HEK293 (cell line): ENCODE measurements at regions not wholly inside any gene's neighbourhood (a gene's known extent, or its start where the extent isn't known, plus 50 kb on each side); places are given as distances from the start of the nearest gene placed in this dataset.

Experiments used
- CTCF ChIA-PET: fragments of 350-600 bp; formaldehyde crosslinking; extraction: SDS; loops from one replicate; lab custom pipeline; 2021; ENCODE audit warnings: antibody characterized with exemption; lab: Yijun Ruan, JAX
- POLR2A ChIA-PET: fragments of 300-600 bp; formaldehyde crosslinking; extraction: SDS; loops from one replicate; lab custom pipeline; 2020; ENCODE audit warnings: antibody characterized with exemption, inconsistent platforms; lab: Yijun Ruan, JAX
- H3K27ac ChIP-seq: fragments of 200-500 bp; sonication (Bioruptor generic); 2 replicates; pipeline ENCODE4 v1.5.1; 2014; ENCODE audit warnings: low read depth, low read length, control low read depth, inconsistent platforms; ENCODE audit errors: extremely low read depth
- H3K36me3 ChIP-seq, 2 experiments: fragments of 200-500 bp in 1 of 2; sonication (Bioruptor generic) in 1 of 2; 1 replicate in 1 of 2; 2 replicates in 1 of 2; pipeline ENCODE4 v1.5.1; 2014 to 2017; ENCODE audit warnings: inconsistent platforms in 2 of 2, low read length in 2 of 2; ENCODE audit not compliant: control insufficient read depth in 2 of 2, insufficient read depth in 1 of 2
- H3K4me1 ChIP-seq: fragments of 200-500 bp; sonication (Bioruptor generic); 2 replicates; pipeline ENCODE4 v1.5.1; 2014; ENCODE audit warnings: mild to moderate bottlenecking, low read length, inconsistent platforms; ENCODE audit not compliant: control insufficient read depth, insufficient read depth
- H3K4me3 ChIP-seq: 2 replicates; pipeline ENCODE4 v1.5.1; 2011; ENCODE audit warnings: low read depth, mild to moderate bottlenecking, control low read depth, low read length, moderate library complexity
- H3K9me3 ChIP-seq: fragments of 200-500 bp; sonication (Bioruptor generic); 2 replicates; pipeline ENCODE4 v1.5.1; 2014; ENCODE audit warnings: low read depth, low read length, inconsistent platforms; ENCODE audit not compliant: control insufficient read depth, insufficient read depth
- INSM2 ChIP-seq: fragments of 450-650 bp; formaldehyde crosslinking; IDR thresholded peaks from 2 replicates; pipeline ENCODE4 v1.5.1; 2016; ENCODE audit warnings: missing biosample characterization, missing genetic modification characterization
- KLF8 ChIP-seq: fragments of 450-650 bp; formaldehyde crosslinking; IDR thresholded peaks from 2 replicates; pipeline ENCODE4 v1.5.1; 2016; ENCODE audit warnings: missing biosample characterization, missing genetic modification characterization
- OVOL3 ChIP-seq: fragments of 450-650 bp; formaldehyde crosslinking; IDR thresholded peaks from 2 replicates; pipeline ENCODE4 v1.5.1; 2016; ENCODE audit warnings: missing biosample characterization, missing genetic modification characterization
- SP7 ChIP-seq: fragments of 450-650 bp; formaldehyde crosslinking; IDR thresholded peaks from 2 replicates; pipeline ENCODE4 v1.5.1; 2016; ENCODE audit warnings: missing biosample characterization, missing genetic modification characterization
- TCF7L2 ChIP-seq: IDR thresholded peaks from 2 replicates; pipeline ENCODE4 v1.6.1; 2011; ENCODE audit warnings: low read depth, mild to moderate bottlenecking, inconsistent platforms, low read length, moderate library complexity, borderline replicate concordance
- ZBTB1 ChIP-seq: fragments of 450-650 bp; formaldehyde crosslinking; IDR thresholded peaks from 2 replicates; pipeline ENCODE4 v1.5.1; 2016; ENCODE audit warnings: missing biosample characterization, missing genetic modification characterization
- ZBTB21 ChIP-seq: fragments of 450-650 bp; formaldehyde crosslinking; IDR thresholded peaks from 2 replicates; pipeline ENCODE4 v1.5.1; 2017; ENCODE audit warnings: missing biosample characterization, missing genetic modification characterization
- ZNF169 ChIP-seq: fragments of 450-650 bp; formaldehyde crosslinking; IDR thresholded peaks from 2 replicates; pipeline ENCODE4 v1.5.1; 2016; ENCODE audit warnings: missing biosample characterization, missing genetic modification characterization
- ZNF311 ChIP-seq: fragments of 450-650 bp; formaldehyde crosslinking; IDR thresholded peaks from 2 replicates; pipeline ENCODE4 v1.5.1; 2017; ENCODE audit warnings: missing biosample characterization, missing genetic modification characterization, borderline replicate concordance
- ZNF341 ChIP-seq: fragments of 450-650 bp; formaldehyde crosslinking; IDR thresholded peaks from 2 replicates; pipeline ENCODE4; 2016; ENCODE audit warnings: low read depth, missing biosample characterization, missing genetic modification characterization
- ZNF398 ChIP-seq: fragments of 450-650 bp; formaldehyde crosslinking; IDR thresholded peaks from 2 replicates; pipeline ENCODE4 v1.5.1; 2017; ENCODE audit warnings: missing biosample characterization, missing genetic modification characterization
- ZNF416 ChIP-seq: fragments of 450-650 bp; formaldehyde crosslinking; IDR thresholded peaks from 2 replicates; pipeline ENCODE4 v1.5.1; 2016; ENCODE audit warnings: missing biosample characterization, missing genetic modification characterization
- ZNF501 ChIP-seq: fragments of 450-650 bp; formaldehyde crosslinking; IDR thresholded peaks from 2 replicates; pipeline ENCODE4 v1.5.1; 2016; ENCODE audit warnings: missing biosample characterization, missing genetic modification characterization
- ZNF843 ChIP-seq: fragments of 450-650 bp; formaldehyde crosslinking; IDR thresholded peaks from 2 replicates; pipeline ENCODE4 v1.5.1; 2016; ENCODE audit warnings: missing biosample characterization, missing genetic modification characterization
- ZSCAN5A ChIP-seq: fragments of 450-650 bp; formaldehyde crosslinking; IDR thresholded peaks from 2 replicates; pipeline ENCODE4 v1.5.1; 2016; ENCODE audit warnings: missing biosample characterization, missing genetic modification characterization
- TF ChIP-seq, protein P1 (sequence below): fragments of 450-650 bp; formaldehyde crosslinking; IDR thresholded peaks from 2 replicates; pipeline ENCODE4; 2016; ENCODE audit warnings: missing biosample characterization, missing genetic modification characterization

- no peak for TF ChIP-seq OVOL3
- TF ChIP-seq ZNF501: no peak
- no peak for TF ChIP-seq ZNF311 (tag by site-specific recombination)
- TF ChIP-seq KLF8 (tag by site-specific recombination): no peak
- TF ChIP-seq ZNF341: no peak
Observed at GRCh38 chr20:59095140-59095539, 52.6 kb upstream of the PRELID3B start (continued).

- H3K27ac ChIP-seq: no peak overlapping the region
- no peaks in the 10 kb centered on the region for H3K9me3 ChIP-seq
- CTCF ChIA-PET: interaction anchor here (1.2 kb wide), 1 partner anchor 401 kb away, joined by 3 read pairs; no protein-coding TSS in a partner anchor
- no peaks in the 10 kb centered on the region for H3K4me1 ChIP-seq
- H3K4me3 ChIP-seq: no peak overlapping the region
- no peaks in the 10 kb centered on the region for H3K36me3 ChIP-seq
- POLR2A ChIA-PET: no interaction called here
- TF ChIP-seq SP7 (no peak), ZNF398 (no peak), ZBTB21 (no peak), ZNF169 (tag by site-specific recombination) (no peak), ZNF843 (tag by site-specific recombination) (no peak), ZBTB1 (tag by site-specific recombination) (no peak), ZNF416 (tag by site-specific recombination) (no peak), TCF7L2 (no peak), INSM2 (tag by site-specific recombination) (no peak), ZSCAN5A (no peak)
- TF ChIP-seq, protein P1, sequence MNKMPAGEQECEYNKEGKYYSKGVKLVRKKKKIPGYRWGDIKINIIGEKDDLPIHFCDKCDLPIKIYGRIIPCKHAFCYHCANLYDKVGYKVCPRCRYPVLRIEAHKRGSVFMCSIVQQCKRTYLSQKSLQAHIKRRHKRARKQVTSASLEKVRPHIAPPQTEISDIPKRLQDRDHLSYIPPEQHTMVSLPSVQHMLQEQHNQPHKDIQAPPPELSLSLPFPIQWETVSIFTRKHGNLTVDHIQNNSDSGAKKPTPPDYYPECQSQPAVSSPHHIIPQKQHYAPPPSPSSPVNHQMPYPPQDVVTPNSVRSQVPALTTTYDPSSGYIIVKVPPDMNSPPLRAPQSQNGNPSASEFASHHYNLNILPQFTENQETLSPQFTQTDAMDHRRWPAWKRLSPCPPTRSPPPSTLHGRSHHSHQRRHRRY: no peak
Observed at GRCh38 chr20:59094576-59094975, 52.0 kb upstream of the PRELID3B start.
